ENCODE measurements at regions not wholly inside any gene's neighbourhood (a gene's known extent, or its start where the extent isn't known, plus 50 kb on each side); places are given as distances from the start of the nearest gene placed in this dataset.
"Not testable (repeated sequence)": the region's sequence is repeated elsewhere in the genome, so short reads cannot be mapped to it uniquely, and the experiment has no call there.

DNA sequence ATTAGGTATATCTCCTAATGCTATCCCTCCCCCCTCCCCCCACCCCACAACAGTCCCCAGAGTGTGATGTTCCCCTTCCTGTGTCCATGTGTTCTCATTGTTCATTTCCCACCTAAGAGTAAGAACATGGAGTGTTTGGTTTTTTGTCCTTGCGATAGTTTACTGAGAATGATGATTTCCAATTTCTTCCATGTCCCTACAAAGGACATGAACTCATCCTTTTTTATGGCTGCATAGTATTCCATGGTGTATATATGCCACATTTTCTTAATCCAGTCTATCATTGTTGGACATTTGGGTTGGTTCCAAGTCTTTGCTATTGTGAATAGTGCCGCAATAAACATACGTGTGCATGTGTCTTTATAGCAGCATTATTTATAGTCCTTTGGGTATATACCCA is 140.7 kb downstream of the SDHAF3 start:
- not testable (repeated sequence) for TF ChIP-seq ELF4 (CRISPR knock-in tag; IDR thresholded peaks at IDR 0.05; ENCODE audit: low read depth); E2F1 (CRISPR knock-in tag; IDR thresholded peaks at IDR 0.05); NR3C1 (CRISPR knock-in tag; conservative IDR thresholded peaks at IDR 0.05; ENCODE audit: low read depth); ZNF138 (CRISPR knock-in tag; conservative IDR thresholded peaks at IDR 0.05); USF1 (CRISPR knock-in tag; IDR thresholded peaks at IDR 0.05); MAX (CRISPR knock-in tag; IDR thresholded peaks at IDR 0.05); NFE2L1 (CRISPR knock-in tag; IDR thresholded peaks at IDR 0.05); ETV6 (CRISPR knock-in tag; IDR thresholded peaks at IDR 0.05); CREB1 (CRISPR knock-in tag; IDR thresholded peaks at IDR 0.05)
- TF ChIP-seq, protein P1, sequence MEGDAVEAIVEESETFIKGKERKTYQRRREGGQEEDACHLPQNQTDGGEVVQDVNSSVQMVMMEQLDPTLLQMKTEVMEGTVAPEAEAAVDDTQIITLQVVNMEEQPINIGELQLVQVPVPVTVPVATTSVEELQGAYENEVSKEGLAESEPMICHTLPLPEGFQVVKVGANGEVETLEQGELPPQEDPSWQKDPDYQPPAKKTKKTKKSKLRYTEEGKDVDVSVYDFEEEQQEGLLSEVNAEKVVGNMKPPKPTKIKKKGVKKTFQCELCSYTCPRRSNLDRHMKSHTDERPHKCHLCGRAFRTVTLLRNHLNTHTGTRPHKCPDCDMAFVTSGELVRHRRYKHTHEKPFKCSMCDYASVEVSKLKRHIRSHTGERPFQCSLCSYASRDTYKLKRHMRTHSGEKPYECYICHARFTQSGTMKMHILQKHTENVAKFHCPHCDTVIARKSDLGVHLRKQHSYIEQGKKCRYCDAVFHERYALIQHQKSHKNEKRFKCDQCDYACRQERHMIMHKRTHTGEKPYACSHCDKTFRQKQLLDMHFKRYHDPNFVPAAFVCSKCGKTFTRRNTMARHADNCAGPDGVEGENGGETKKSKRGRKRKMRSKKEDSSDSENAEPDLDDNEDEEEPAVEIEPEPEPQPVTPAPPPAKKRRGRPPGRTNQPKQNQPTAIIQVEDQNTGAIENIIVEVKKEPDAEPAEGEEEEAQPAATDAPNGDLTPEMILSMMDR (IDR thresholded peaks at IDR 0.05), result not testable (repeated sequence)

Measured in WTC11 (cell line).